H9 (cell line): ENCODE measurements at regions not wholly inside any gene's neighbourhood (a gene's known extent, or its start where the extent isn't known, plus 50 kb on each side); places are given as distances from the start of the nearest gene placed in this dataset.

Experiments
- DNase-seq: peaks from one replicate; pipeline ENCODE4 v3.0.0-alpha.2; 2017
- H2AFZ ChIP-seq: one replicate; pipeline ENCODE4 v1.6.1; 2013; ENCODE audit warnings: mild to moderate bottlenecking, low read length, control low read depth, moderate library complexity
- H2AK5ac ChIP-seq: 2 replicates; pipeline ENCODE4 v1.6.1; 2013; ENCODE audit warnings: low read length, control low read depth, mixed read lengths; ENCODE audit not compliant: insufficient read length
- H2BK120ac ChIP-seq: one replicate; pipeline ENCODE4 v1.6.1; 2013; ENCODE audit warnings: low read depth, mild to moderate bottlenecking, low read length, control low read depth, inconsistent platforms; ENCODE audit not compliant: poor library complexity, severe bottlenecking
- H2BK12ac ChIP-seq: 2 replicates; pipeline ENCODE4 v1.6.1; 2013; ENCODE audit warnings: low read length, control low read depth, mixed read lengths, low read depth; ENCODE audit not compliant: insufficient read length
- H2BK15ac ChIP-seq: 2 replicates; pipeline ENCODE4 v1.6.1; 2013; ENCODE audit warnings: low read depth, low read length, control low read depth
- H2BK20ac ChIP-seq: one replicate; pipeline ENCODE4 v1.6.1; 2013; ENCODE audit warnings: low read depth, mild to moderate bottlenecking, low read length, control low read depth, inconsistent platforms; ENCODE audit not compliant: poor library complexity, severe bottlenecking
- H2BK5ac ChIP-seq: 2 replicates; pipeline ENCODE4 v1.6.1; 2013; ENCODE audit warnings: low read length, control low read depth, mixed read lengths; ENCODE audit not compliant: insufficient read length
- H3K14ac ChIP-seq: 2 replicates; pipeline ENCODE4 v1.6.1; 2013; ENCODE audit warnings: low read length, control low read depth; ENCODE audit not compliant: insufficient read depth
- H3K18ac ChIP-seq: 2 replicates; pipeline ENCODE4 v1.6.1; 2013; ENCODE audit warnings: low read depth, mild to moderate bottlenecking, mixed read lengths, low read length, control low read depth; ENCODE audit not compliant: insufficient read length
- H3K23ac ChIP-seq: 2 replicates; pipeline ENCODE4 v1.6.1; 2013; ENCODE audit warnings: low read length, control low read depth, mixed read lengths, low read depth; ENCODE audit not compliant: insufficient read length
- H3K23me2 ChIP-seq: 2 replicates; pipeline ENCODE4 v1.6.1; 2013; ENCODE audit warnings: low read depth, mild to moderate bottlenecking, mixed read lengths, low read length, control low read depth; ENCODE audit not compliant: insufficient read length, poor library complexity, severe bottlenecking
- H3K27ac ChIP-seq: 2 replicates; pipeline ENCODE4 v1.5.1; 2013; ENCODE audit warnings: low read length, control low read depth, mixed read lengths, low read depth; ENCODE audit not compliant: insufficient read length
- H3K27me3 ChIP-seq: 2 replicates; pipeline ENCODE4 v1.6.1; 2013; ENCODE audit warnings: low read length, control low read depth, inconsistent platforms; ENCODE audit not compliant: insufficient read depth
- H3K4ac ChIP-seq: 2 replicates; pipeline ENCODE4 v1.6.1; 2013; ENCODE audit warnings: low read depth, mild to moderate bottlenecking, control low read depth, inconsistent platforms, low read length, moderate library complexity
- H3K4me1 ChIP-seq: 2 replicates; pipeline ENCODE4 v1.6.1; 2013; ENCODE audit warnings: low read length, control low read depth, inconsistent platforms; ENCODE audit not compliant: insufficient read depth
- H3K4me2 ChIP-seq: 2 replicates; pipeline ENCODE4 v1.6.1; 2013; ENCODE audit warnings: low read length, control low read depth, mixed read lengths; ENCODE audit not compliant: insufficient read length, insufficient read depth
- H3K56ac ChIP-seq: 2 replicates; pipeline ENCODE4 v1.6.1; 2013; ENCODE audit warnings: low read depth, mild to moderate bottlenecking, mixed read lengths, low read length, control low read depth; ENCODE audit not compliant: insufficient read length
- H3K79me1 ChIP-seq: 2 replicates; pipeline ENCODE4 v1.6.1; 2013; ENCODE audit warnings: low read depth, mild to moderate bottlenecking, moderate library complexity, low read length, control low read depth, inconsistent platforms; ENCODE audit not compliant: insufficient read depth, poor library complexity, severe bottlenecking
- H3K79me2 ChIP-seq: 2 replicates; pipeline ENCODE4 v1.6.1; 2013; ENCODE audit warnings: low read length, control low read depth, inconsistent platforms; ENCODE audit not compliant: insufficient read depth
- H3K9ac ChIP-seq: 2 replicates; pipeline ENCODE4 v1.6.1; 2013; ENCODE audit warnings: low read length, control low read depth, mixed read lengths; ENCODE audit not compliant: insufficient read length; ENCODE audit errors: extremely low read depth
- H3K9me3 ChIP-seq: one replicate; pipeline ENCODE4 v1.6.1; 2013; ENCODE audit warnings: low read depth, low read length, inconsistent platforms; ENCODE audit not compliant: control insufficient read depth
- H3T11ph ChIP-seq: one replicate; pipeline ENCODE4 v1.6.1; 2013; ENCODE audit warnings: mild to moderate bottlenecking, low read length, control low read depth, inconsistent platforms
- H4K20me1 ChIP-seq: one replicate; pipeline ENCODE4 v1.6.1; 2013; ENCODE audit not compliant: control insufficient read depth, insufficient read length, insufficient read depth
- H4K5ac ChIP-seq: 2 replicates; pipeline ENCODE4 v1.6.1; 2013; ENCODE audit warnings: low read depth, mild to moderate bottlenecking, mixed read lengths, low read length, control low read depth; ENCODE audit not compliant: insufficient read length
- H4K8ac ChIP-seq: replicated peaks from 2 replicates; pipeline ENCODE4 v1.6.1; 2013; ENCODE audit warnings: low read length, control low read depth, mixed read lengths, low read depth; ENCODE audit not compliant: insufficient read length
- H4K91ac ChIP-seq: 2 replicates; pipeline ENCODE4 v1.6.1; 2013; ENCODE audit warnings: low read depth, mild to moderate bottlenecking, moderate library complexity, mixed read lengths, low read length, control low read depth; ENCODE audit not compliant: insufficient read length
- H3K27ac Mint-ChIP-seq, 3 experiments: 2 replicates in 2 of 3; 3 replicates in 1 of 3; pipeline ENCODE4 v1.8.0; 2020 to 2021; ENCODE audit warnings: mixed read lengths in 3 of 3, mild to moderate bottlenecking in 1 of 3, moderate library complexity in 1 of 3
- H3K27me3 Mint-ChIP-seq: 2 replicates; pipeline ENCODE4 v1.8.0; 2021; ENCODE audit warnings: low read depth, mild to moderate bottlenecking, moderate library complexity, mixed read lengths
- H3K36me3 Mint-ChIP-seq, 3 experiments: 2 replicates in 2 of 3; 3 replicates in 1 of 3; pipeline ENCODE4 v1.8.0; 2020 to 2021; ENCODE audit warnings: low read depth in 3 of 3, mixed read lengths in 3 of 3; ENCODE audit not compliant: insufficient read depth in 1 of 3
- H3K4me1 Mint-ChIP-seq, 2 experiments: 2 replicates each; pipeline ENCODE4 v1.8.0; 2020; ENCODE audit warnings: mixed read lengths in 2 of 2
- H3K4me3 Mint-ChIP-seq, 2 experiments: 2 replicates in 1 of 2; 3 replicates in 1 of 2; pipeline ENCODE4 v1.8.0; 2020 to 2021; ENCODE audit warnings: mild to moderate bottlenecking in 2 of 2, mixed read lengths in 2 of 2, moderate library complexity in 1 of 2
- H3K9me3 Mint-ChIP-seq, 2 experiments: 2 replicates in 1 of 2; 3 replicates in 1 of 2; pipeline ENCODE4 v1.8.0; 2020; ENCODE audit warnings: mild to moderate bottlenecking in 2 of 2, mixed read lengths in 2 of 2, moderate library complexity in 1 of 2
- WGBS: extraction: QIAGEN DNeasy Blood & Tissue Kit; methylation state at CpG from one replicate; pipeline ENCODE4 v1.1.7; 2013; ENCODE audit warnings: missing lambda C conversion rate, low lambda C conversion rate, mixed read lengths; ENCODE audit not compliant: insufficient read length; ENCODE audit errors: extremely low coverage; 5-methylcytosine and 5-hydroxymethylcytosine counted together
- TF ChIP-seq, protein P1 (sequence below): fragments of 200-600 bp; sonication (generic); conservative IDR thresholded peaks from 3 replicates; pipeline ENCODE4 v1.8.0; 2021; ENCODE audit warnings: antibody characterized with exemption, mild to moderate bottlenecking

GRCh38 chr6:104607501-104607900 is 252.2 kb downstream of the HACE1 start:
- no peak overlapping the region for H2BK120ac ChIP-seq
- no peaks in the 10 kb centered on the region for H3K79me2 ChIP-seq
- H3K23me2 ChIP-seq, result no peaks in the 10 kb centered on the region
- no peak overlapping the region for H4K5ac ChIP-seq
- no peaks in the 10 kb centered on the region for H3K79me1 ChIP-seq
- no peaks in the 10 kb centered on the region for H3K9me3 ChIP-seq
- H3K27me3 ChIP-seq, result no peaks in the 10 kb centered on the region
- no peaks in the 10 kb centered on the region for H4K20me1 ChIP-seq
- Mint-ChIP-seq H3K9me3 (no peaks in the 10 kb centered on the region), H3K27ac (no peak overlapping the region), H3K36me3 (no peaks in the 10 kb centered on the region), H3K4me1 (peaks cover 0 to 3% of the 10 kb centered on the region in 2 experiments; a peak in 1 of 4 replicates), H3K27me3 (no peaks in the 10 kb centered on the region), H3K4me3 (no peak overlapping the region)
- no peak overlapping the region for H2AK5ac ChIP-seq
- no peak overlapping the region for H3K4ac ChIP-seq
- H3K18ac ChIP-seq, result no peak overlapping the region
- no peak overlapping the region for H2BK12ac ChIP-seq
- no peak overlapping the region for H3T11ph ChIP-seq
- TF ChIP-seq, protein P1, sequence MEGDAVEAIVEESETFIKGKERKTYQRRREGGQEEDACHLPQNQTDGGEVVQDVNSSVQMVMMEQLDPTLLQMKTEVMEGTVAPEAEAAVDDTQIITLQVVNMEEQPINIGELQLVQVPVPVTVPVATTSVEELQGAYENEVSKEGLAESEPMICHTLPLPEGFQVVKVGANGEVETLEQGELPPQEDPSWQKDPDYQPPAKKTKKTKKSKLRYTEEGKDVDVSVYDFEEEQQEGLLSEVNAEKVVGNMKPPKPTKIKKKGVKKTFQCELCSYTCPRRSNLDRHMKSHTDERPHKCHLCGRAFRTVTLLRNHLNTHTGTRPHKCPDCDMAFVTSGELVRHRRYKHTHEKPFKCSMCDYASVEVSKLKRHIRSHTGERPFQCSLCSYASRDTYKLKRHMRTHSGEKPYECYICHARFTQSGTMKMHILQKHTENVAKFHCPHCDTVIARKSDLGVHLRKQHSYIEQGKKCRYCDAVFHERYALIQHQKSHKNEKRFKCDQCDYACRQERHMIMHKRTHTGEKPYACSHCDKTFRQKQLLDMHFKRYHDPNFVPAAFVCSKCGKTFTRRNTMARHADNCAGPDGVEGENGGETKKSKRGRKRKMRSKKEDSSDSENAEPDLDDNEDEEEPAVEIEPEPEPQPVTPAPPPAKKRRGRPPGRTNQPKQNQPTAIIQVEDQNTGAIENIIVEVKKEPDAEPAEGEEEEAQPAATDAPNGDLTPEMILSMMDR, result no peak
- H3K23ac ChIP-seq, result no peak overlapping the region
- H4K8ac ChIP-seq, result no peak overlapping the region
- no peak overlapping the region for H2AFZ ChIP-seq
- no peaks in the 10 kb centered on the region for H3K4me1 ChIP-seq
- no peak for DNase-seq
- no peak overlapping the region for H3K9ac ChIP-seq
- no peak overlapping the region for H3K27ac ChIP-seq
- H4K91ac ChIP-seq, result no peak overlapping the region
- no CpG with 5 or more reads among the region's 1 CpG for WGBS
- no peak overlapping the region for H3K14ac ChIP-seq
- H2BK5ac ChIP-seq, result no peak overlapping the region
- H2BK15ac ChIP-seq, result no peak overlapping the region
- no peak overlapping the region for H2BK20ac ChIP-seq
- no peak overlapping the region for H3K4me2 ChIP-seq
- H3K56ac ChIP-seq, result no peak overlapping the region
